Right hindlimb (tissue), 1 donor: ENCODE measurements at regions not wholly inside any gene's neighbourhood (a gene's known extent, or its start where the extent isn't known, plus 50 kb on each side); places are given as distances from the start of the nearest gene placed in this dataset.
"Not testable (repeated sequence)": the region's sequence is repeated elsewhere in the genome, so short reads cannot be mapped to it uniquely, and the experiment has no call there.

Experiments used
- DNase-seq: peaks from one replicate; pipeline ENCODE4 v3.0.0-alpha.2; 2018

- not testable (repeated sequence) for DNase-seq
Observed at GRCh38 chr12:75941661-75942060, 89.9 kb downstream of the PHLDA1 start.

- no peak for DNase-seq
Observed at GRCh38 chr12:75939016-75939642, 92.4 kb downstream of the PHLDA1 start.

- DNase-seq, result no peak
Observed at GRCh38 chr12:75938189-75938588, 93.4 kb downstream of the PHLDA1 start.

GRCh38 chr12:75937486-75937885 lies 94.1 kb downstream of the PHLDA1 start:
- no peak for DNase-seq

- DNase-seq, result no peak
Observed at GRCh38 chr12:75936515-75937440, 94.8 kb downstream of the PHLDA1 start.

- DNase-seq, result no peak
Observed at GRCh38 chr12:75935539-75936242, 95.9 kb downstream of the PHLDA1 start.

- DNase-seq, result no peak
Observed at GRCh38 chr12:75933101-75933500, 98.5 kb downstream of the PHLDA1 start.

- DNase-seq, result no peak
Observed at GRCh38 chr12:75932241-75932640, 99.3 kb downstream of the PHLDA1 start.

GRCh38 chr12:75923964-75924666 lies 107.5 kb downstream of the PHLDA1 start:
- DNase-seq, result no peak

- no peak for DNase-seq
Observed at GRCh38 chr12:75922944-75923642, 108.5 kb downstream of the PHLDA1 start.

GRCh38 chr12:75921622-75922289 lies 109.8 kb downstream of the PHLDA1 start:
- DNase-seq, result no peak

- no peak for DNase-seq
Observed at GRCh38 chr12:75917715-75918114, 113.9 kb downstream of the PHLDA1 start.

GRCh38 chr12:75917083-75917482 lies 114.5 kb downstream of the PHLDA1 start:
- no peak for DNase-seq

- no peak for DNase-seq
Observed at GRCh38 chr12:75913502-75914351, 117.8 kb downstream of the PHLDA1 start.

GRCh38 chr12:75909714-75910656 lies 121.6 kb downstream of the PHLDA1 start:
- DNase-seq, result no peak

- DNase-seq, result peak; percentile 95
Observed at GRCh38 chr12:75908961-75909605, 122.5 kb downstream of the PHLDA1 start.

GRCh38 chr12:75905922-75906321 lies 125.7 kb downstream of the PHLDA1 start:
- no peak for DNase-seq

- DNase-seq, result no peak
Observed at GRCh38 chr12:75900781-75901254, 130.8 kb downstream of the PHLDA1 start.

GRCh38 chr12:75900226-75900625 lies 131.3 kb downstream of the PHLDA1 start:
- DNase-seq, result no peak
